Gastrocnemius medialis (tissue), 4 donors: ENCODE measurements at regions not wholly inside any gene's neighbourhood (a gene's known extent, or its start where the extent isn't known, plus 50 kb on each side); places are given as distances from the start of the nearest gene placed in this dataset.

Experiments used
- POLR2A ChIP-seq, 2 donors: fragments of 450-650 bp; IDR thresholded peaks; one replicate each; pipeline ENCODE4 v1.6.1; 2017; ENCODE audit warnings: antibody characterized with exemption in 2 of 2, mild to moderate bottlenecking in 2 of 2, moderate library complexity in 2 of 2
- TF ChIP-seq, protein P1 (sequence below), 5 experiments: fragments of 450-650 bp in 3 of 5; fragments of 200-600 bp in 2 of 5; sonication (generic) in 2 of 5; IDR thresholded peaks in 4 of 5; conservative IDR thresholded peaks in 1 of 5; 1 replicate in 4 of 5; 2 replicates in 1 of 5; pipeline ENCODE4 v1.5.1; 2016 to 2019; ENCODE audit warnings: antibody characterized with exemption in 5 of 5, mild to moderate bottlenecking in 3 of 5, moderate library complexity in 3 of 5

DNA sequence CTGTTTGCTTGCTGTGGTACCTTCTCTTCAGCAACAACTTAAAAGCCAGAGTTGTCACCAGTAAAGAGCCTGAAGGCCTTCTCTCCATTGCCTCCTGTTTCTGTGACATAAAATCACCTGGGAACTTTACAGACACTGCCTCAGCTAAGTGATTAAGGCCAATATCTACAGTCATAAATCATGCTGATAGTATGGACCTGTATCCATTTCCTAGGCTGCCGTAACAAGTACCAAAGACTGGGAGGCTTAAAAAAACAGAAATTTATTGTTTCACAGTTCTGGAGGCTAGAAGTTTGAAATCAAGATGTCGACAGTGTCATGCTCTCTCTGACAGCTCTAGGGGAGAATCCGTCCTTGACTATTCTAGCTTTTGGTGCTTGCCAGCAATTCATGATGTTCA lies 108.4 kb upstream of the UNC5B start:
- TF ChIP-seq, protein P1, sequence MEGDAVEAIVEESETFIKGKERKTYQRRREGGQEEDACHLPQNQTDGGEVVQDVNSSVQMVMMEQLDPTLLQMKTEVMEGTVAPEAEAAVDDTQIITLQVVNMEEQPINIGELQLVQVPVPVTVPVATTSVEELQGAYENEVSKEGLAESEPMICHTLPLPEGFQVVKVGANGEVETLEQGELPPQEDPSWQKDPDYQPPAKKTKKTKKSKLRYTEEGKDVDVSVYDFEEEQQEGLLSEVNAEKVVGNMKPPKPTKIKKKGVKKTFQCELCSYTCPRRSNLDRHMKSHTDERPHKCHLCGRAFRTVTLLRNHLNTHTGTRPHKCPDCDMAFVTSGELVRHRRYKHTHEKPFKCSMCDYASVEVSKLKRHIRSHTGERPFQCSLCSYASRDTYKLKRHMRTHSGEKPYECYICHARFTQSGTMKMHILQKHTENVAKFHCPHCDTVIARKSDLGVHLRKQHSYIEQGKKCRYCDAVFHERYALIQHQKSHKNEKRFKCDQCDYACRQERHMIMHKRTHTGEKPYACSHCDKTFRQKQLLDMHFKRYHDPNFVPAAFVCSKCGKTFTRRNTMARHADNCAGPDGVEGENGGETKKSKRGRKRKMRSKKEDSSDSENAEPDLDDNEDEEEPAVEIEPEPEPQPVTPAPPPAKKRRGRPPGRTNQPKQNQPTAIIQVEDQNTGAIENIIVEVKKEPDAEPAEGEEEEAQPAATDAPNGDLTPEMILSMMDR (IDR thresholded peaks at IDR 0.05 in 4 of 5, conservative IDR thresholded peaks at IDR 0.05 in 1 of 5) = no peak
- no peak for TF ChIP-seq POLR2A (IDR thresholded peaks at IDR 0.05)
